ENCODE measurements at regions not wholly inside any gene's neighbourhood (a gene's known extent, or its start where the extent isn't known, plus 50 kb on each side); places are given as distances from the start of the nearest gene placed in this dataset.

- TF ChIP-seq EZH2phosphoT487 (IDR thresholded peaks at IDR 0.05; ENCODE audit: low read depth) (no peak), CTCF (IDR thresholded peaks at IDR 0.05; ENCODE audit: low read depth, low read length) (no peak)
- no peaks in the 10 kb centered on the region for H3K9me3 ChIP-seq (ENCODE audit: insufficient read depth, low read length)
- H3K27ac ChIP-seq (ENCODE audit: low read length), result no peak overlapping the region
Observed at GRCh38 chr1:239550178-239550577, 163.8 kb downstream of the CHRM3 start.

DNA sequence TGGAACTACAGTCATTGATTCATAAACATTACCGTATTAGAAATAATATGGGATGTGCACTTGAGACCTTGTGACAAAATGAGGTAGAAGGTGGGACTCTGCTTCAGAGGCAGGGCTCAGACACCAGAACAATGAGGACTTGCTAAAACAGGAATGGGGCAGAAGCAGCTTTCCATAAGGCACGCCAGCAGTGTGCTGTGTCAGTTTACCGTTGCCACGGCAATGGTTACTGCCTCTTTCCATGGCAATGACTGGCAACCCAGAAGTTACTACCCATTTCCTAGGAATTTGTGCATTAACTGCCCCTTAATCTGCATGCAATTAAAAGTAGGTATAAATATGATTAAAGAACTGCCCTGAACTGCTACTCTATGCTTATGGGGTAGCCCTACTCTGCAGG is 169.0 kb downstream of the CHRM3 start:
- Histone ChIP-seq H3K9me3 (ENCODE audit: insufficient read depth, low read length) (no peaks in the 10 kb centered on the region), H3K4me1 (ENCODE audit: low read length) (0 out of 2 replicates have a peak, but pooled peaks cover 7% of the 10 kb centered on the region), H3K27ac (ENCODE audit: low read length) (no peak overlapping the region), H4K20me1 (ENCODE audit: insufficient read depth, low read length) (no peaks in the 10 kb centered on the region), H3K79me2 (ENCODE audit: low read length) (no peaks in the 10 kb centered on the region), H3K4me3 (ENCODE audit: low read length) (no peak overlapping the region), H3K4me2 (ENCODE audit: low read length) (no peak overlapping the region), H3K9ac (ENCODE audit: low read length) (no peak overlapping the region), H2AFZ (ENCODE audit: low read depth, low read length) (no peak overlapping the region), H3K36me3 (replicated peaks; ENCODE audit: low read depth, low read length) (no peaks in the 10 kb centered on the region), H3K27me3 (ENCODE audit: low read depth, low read length) (no peaks in the 10 kb centered on the region)
- TF ChIP-seq EZH2phosphoT487 (IDR thresholded peaks at IDR 0.05; ENCODE audit: low read depth) (no peak), CTCF (IDR thresholded peaks at IDR 0.05; ENCODE audit: low read depth, low read length) (no peak)

More at GRCh38 chr1:239550178-239550577, 163.8 kb downstream of the CHRM3 start:
- no peaks in the 10 kb centered on the region for H3K79me2 ChIP-seq (ENCODE audit: low read length)
- H3K4me3 ChIP-seq (ENCODE audit: low read length), result no peak overlapping the region
- H4K20me1 ChIP-seq (ENCODE audit: insufficient read depth, low read length), result no peaks in the 10 kb centered on the region
- no peak overlapping the region for H3K9ac ChIP-seq (ENCODE audit: low read length)
- no peaks in the 10 kb centered on the region for H3K36me3 ChIP-seq (replicated peaks; ENCODE audit: low read depth, low read length)
- H3K4me2 ChIP-seq (ENCODE audit: low read length), result no peak overlapping the region
- H3K27me3 ChIP-seq (ENCODE audit: low read depth, low read length), result no peaks in the 10 kb centered on the region
- no peaks in the 10 kb centered on the region for H3K4me1 ChIP-seq (ENCODE audit: low read length)
- H2AFZ ChIP-seq (ENCODE audit: low read depth, low read length), result no peak overlapping the region

GRCh38 chr1:239558559-239558958 is 172.2 kb downstream of the CHRM3 start:
- H3K36me3 ChIP-seq (replicated peaks; ENCODE audit: low read depth, low read length), result no peaks in the 10 kb centered on the region
- TF ChIP-seq CTCF (IDR thresholded peaks at IDR 0.05; ENCODE audit: low read depth, low read length), result no peak
- no peak for TF ChIP-seq EZH2phosphoT487 (IDR thresholded peaks at IDR 0.05; ENCODE audit: low read depth)
- H3K27ac ChIP-seq (ENCODE audit: low read length), result no peak overlapping the region
- no peak overlapping the region for H3K9ac ChIP-seq (ENCODE audit: low read length)
- no peaks in the 10 kb centered on the region for H3K9me3 ChIP-seq (ENCODE audit: insufficient read depth, low read length)
- no peak overlapping the region for H3K4me3 ChIP-seq (ENCODE audit: low read length)
- 0 out of 2 replicates have a peak, but pooled peaks cover 7% of the 10 kb centered on the region for H3K4me1 ChIP-seq (ENCODE audit: low read length)
- no peaks in the 10 kb centered on the region for H3K79me2 ChIP-seq (ENCODE audit: low read length)
- no peak overlapping the region for H3K4me2 ChIP-seq (ENCODE audit: low read length)
- H4K20me1 ChIP-seq (ENCODE audit: insufficient read depth, low read length), result no peaks in the 10 kb centered on the region
- no peaks in the 10 kb centered on the region for H3K27me3 ChIP-seq (ENCODE audit: low read depth, low read length)
- no peak overlapping the region; the same call in 1 of the 2 replicates for H2AFZ ChIP-seq (ENCODE audit: low read depth, low read length)

DNA sequence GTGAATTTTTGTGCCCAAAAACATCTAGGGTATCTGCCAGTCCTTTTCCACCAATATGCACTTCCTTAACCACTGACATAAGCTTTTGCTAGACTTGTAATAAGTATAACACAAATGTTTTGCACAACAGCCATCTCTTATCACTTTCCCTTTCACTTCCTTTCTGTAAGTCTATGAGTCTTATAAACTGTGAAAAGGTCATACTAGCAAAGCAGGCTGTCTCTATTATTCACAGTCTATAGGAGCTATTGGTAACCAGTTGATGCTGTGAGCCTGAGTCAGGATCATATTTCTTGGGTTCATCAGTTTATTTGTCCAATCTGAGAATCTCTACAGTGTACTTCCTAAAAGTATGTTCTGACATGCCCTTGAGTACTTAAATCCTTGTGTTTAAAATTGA is 172.6 kb downstream of the CHRM3 start:
- no peaks in the 10 kb centered on the region for H4K20me1 ChIP-seq (ENCODE audit: insufficient read depth, low read length)
- H3K27me3 ChIP-seq (ENCODE audit: low read depth, low read length), result no peaks in the 10 kb centered on the region
- no peaks in the 10 kb centered on the region for H3K36me3 ChIP-seq (replicated peaks; ENCODE audit: low read depth, low read length)
- H3K9me3 ChIP-seq (ENCODE audit: insufficient read depth, low read length), result no peaks in the 10 kb centered on the region
- no peak for TF ChIP-seq EZH2phosphoT487 (IDR thresholded peaks at IDR 0.05; ENCODE audit: low read depth)
- no peak for TF ChIP-seq CTCF (IDR thresholded peaks at IDR 0.05; ENCODE audit: low read depth, low read length)
- H3K27ac ChIP-seq (ENCODE audit: low read length), result no peak overlapping the region
- H3K4me3 ChIP-seq (ENCODE audit: low read length), result no peak overlapping the region
- H3K4me2 ChIP-seq (ENCODE audit: low read length), result no peak overlapping the region
- 0 out of 2 replicates have a peak, but pooled peaks cover 7% of the 10 kb centered on the region for H3K4me1 ChIP-seq (ENCODE audit: low read length)
- no peak overlapping the region for H3K9ac ChIP-seq (ENCODE audit: low read length)
- no peaks in the 10 kb centered on the region for H3K79me2 ChIP-seq (ENCODE audit: low read length)
- no peak overlapping the region; the same call in 1 of the 2 replicates for H2AFZ ChIP-seq (ENCODE audit: low read depth, low read length)
